Type B pancreatic cell (in vitro differentiated cells): ENCODE measurements at regions not wholly inside any gene's neighbourhood (a gene's known extent, or its start where the extent isn't known, plus 50 kb on each side); places are given as distances from the start of the nearest gene placed in this dataset.

ENCODE experiments used
- DNase-seq: peaks from one replicate; pipeline ENCODE4 v3.0.0; 2021; ENCODE audit warnings: mixed read lengths; ENCODE audit not compliant: unreplicated experiment; ENCODE audit errors: extremely low spot score
- H3K27ac Mint-ChIP-seq: 2 replicates; pipeline ENCODE4 v1.8.0; 2021; ENCODE audit warnings: mild to moderate bottlenecking, mixed read lengths
- H3K27me3 Mint-ChIP-seq: 2 replicates; pipeline ENCODE4 v1.8.0; 2021; ENCODE audit warnings: mixed read lengths
- H3K36me3 Mint-ChIP-seq: 2 replicates; pipeline ENCODE4 v1.8.0; 2021; ENCODE audit warnings: mixed read lengths
- H3K4me1 Mint-ChIP-seq: one replicate; pipeline ENCODE4 v1.8.0; 2021; ENCODE audit warnings: mixed read lengths; ENCODE audit not compliant: unreplicated experiment
- H3K4me3 Mint-ChIP-seq: 2 replicates; pipeline ENCODE4 v1.8.0; 2021; ENCODE audit warnings: mild to moderate bottlenecking, mixed read lengths
- H3K9me3 Mint-ChIP-seq: 2 replicates; pipeline ENCODE4 v1.8.0; 2021; ENCODE audit warnings: mixed read lengths
- TF ChIP-seq, protein P1 (sequence below): fragments of 200-600 bp; sonication (generic); conservative IDR thresholded peaks from 2 replicates; pipeline ENCODE4 v1.5.0; 2021; ENCODE audit warnings: antibody characterized with exemption, mild to moderate bottlenecking

DNA sequence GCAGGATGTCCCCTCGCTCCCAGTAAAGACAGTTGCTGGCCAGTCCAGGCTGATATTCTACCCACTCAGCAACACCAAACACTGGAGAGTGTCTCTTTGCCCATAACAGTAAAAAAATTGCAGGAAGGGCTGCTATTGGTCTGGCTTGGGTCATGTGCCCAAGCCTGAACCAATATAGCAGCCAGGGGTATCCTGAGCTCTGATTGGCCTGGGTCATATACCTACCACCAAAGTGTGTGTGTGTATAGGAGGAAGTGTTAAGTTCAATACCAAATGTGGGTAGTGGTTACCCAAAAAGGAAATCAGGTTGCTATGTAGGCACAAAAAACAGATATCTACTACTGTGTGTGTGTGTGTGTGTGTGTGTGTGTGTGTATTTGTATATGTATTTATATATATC lies 373.2 kb downstream of the BCOR start:
- Mint-ChIP-seq H3K4me3 (no peak overlapping the region), H3K27me3 (peaks cover 3% of the 10 kb centered on the region), H3K4me1 (peaks cover 12% of the 10 kb centered on the region), H3K27ac (no peak overlapping the region), H3K9me3 (no peaks in the 10 kb centered on the region), H3K36me3 (no peaks in the 10 kb centered on the region)
- no peak for DNase-seq
- TF ChIP-seq, protein P1, sequence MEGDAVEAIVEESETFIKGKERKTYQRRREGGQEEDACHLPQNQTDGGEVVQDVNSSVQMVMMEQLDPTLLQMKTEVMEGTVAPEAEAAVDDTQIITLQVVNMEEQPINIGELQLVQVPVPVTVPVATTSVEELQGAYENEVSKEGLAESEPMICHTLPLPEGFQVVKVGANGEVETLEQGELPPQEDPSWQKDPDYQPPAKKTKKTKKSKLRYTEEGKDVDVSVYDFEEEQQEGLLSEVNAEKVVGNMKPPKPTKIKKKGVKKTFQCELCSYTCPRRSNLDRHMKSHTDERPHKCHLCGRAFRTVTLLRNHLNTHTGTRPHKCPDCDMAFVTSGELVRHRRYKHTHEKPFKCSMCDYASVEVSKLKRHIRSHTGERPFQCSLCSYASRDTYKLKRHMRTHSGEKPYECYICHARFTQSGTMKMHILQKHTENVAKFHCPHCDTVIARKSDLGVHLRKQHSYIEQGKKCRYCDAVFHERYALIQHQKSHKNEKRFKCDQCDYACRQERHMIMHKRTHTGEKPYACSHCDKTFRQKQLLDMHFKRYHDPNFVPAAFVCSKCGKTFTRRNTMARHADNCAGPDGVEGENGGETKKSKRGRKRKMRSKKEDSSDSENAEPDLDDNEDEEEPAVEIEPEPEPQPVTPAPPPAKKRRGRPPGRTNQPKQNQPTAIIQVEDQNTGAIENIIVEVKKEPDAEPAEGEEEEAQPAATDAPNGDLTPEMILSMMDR, result no peak

DNA sequence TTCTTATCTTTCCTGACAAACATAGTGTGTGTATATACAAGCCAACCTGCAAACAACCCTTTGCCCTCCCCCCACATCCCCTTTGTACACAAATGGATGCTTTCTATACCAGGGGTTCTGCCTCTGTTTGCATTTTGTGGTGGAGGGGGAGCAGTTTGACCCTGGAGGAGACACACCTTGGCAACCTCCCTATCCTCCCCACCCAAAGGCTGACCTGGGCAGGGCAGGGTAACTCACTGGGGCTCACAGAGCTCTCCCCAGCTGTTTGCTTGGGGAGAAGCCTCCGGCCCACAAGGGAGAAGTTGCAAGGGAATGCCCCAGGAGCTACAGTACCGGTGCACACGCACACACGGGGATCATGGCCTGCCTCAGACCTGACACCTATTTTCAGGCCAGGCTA lies 372.6 kb downstream of the BCOR start:
- H3K4me1 Mint-ChIP-seq, result peaks cover 12% of the 10 kb centered on the region
- no peak for DNase-seq
- TF ChIP-seq, protein P1, result no peak
- peaks cover 3% of the 10 kb centered on the region for H3K27me3 Mint-ChIP-seq
- H3K4me3 Mint-ChIP-seq, result no peak overlapping the region
- H3K9me3 Mint-ChIP-seq, result no peaks in the 10 kb centered on the region
- no peak overlapping the region for H3K27ac Mint-ChIP-seq
- no peaks in the 10 kb centered on the region for H3K36me3 Mint-ChIP-seq

DNA sequence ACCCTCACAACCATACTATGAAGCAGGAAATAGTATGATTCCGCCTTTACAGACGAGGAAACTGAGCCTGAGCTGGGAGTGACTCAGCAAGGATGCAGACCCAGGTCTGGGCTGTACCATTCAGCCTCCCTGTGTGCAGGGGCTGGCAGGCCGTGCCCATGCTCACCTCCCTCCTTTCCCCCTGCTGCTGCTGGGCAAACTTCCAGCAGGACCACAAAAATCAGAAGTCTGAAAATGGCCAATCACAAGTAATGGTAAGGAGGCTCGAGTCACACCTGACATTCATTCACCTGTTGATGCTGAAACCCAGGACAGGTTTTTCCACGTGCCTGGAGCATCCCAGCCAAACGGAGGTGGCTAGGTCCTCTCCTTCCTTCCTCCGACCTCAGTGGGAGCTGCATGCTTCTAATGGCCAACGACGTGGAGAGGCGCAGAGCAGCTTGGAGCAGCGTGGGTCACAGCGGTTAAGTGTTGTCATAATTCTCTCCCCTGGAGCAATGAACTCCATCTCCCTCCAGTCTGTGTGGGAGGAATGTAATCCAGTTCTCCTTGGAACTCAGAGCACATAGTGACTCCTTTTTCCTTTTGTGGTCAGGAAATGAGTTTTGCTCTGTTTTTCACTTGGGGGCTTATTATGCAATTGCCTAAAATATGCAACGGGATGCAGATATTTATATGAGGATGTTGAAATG lies 371.7 kb downstream of the BCOR start:
- Mint-ChIP-seq H3K9me3 (no peaks in the 10 kb centered on the region), H3K4me1 (peaks cover 18% of the 10 kb centered on the region), H3K4me3 (no peak overlapping the region), H3K36me3 (no peaks in the 10 kb centered on the region), H3K27ac (no peak overlapping the region), H3K27me3 (peaks cover 3% of the 10 kb centered on the region)
- DNase-seq, result no peak
- TF ChIP-seq, protein P1, result no peak

DNA sequence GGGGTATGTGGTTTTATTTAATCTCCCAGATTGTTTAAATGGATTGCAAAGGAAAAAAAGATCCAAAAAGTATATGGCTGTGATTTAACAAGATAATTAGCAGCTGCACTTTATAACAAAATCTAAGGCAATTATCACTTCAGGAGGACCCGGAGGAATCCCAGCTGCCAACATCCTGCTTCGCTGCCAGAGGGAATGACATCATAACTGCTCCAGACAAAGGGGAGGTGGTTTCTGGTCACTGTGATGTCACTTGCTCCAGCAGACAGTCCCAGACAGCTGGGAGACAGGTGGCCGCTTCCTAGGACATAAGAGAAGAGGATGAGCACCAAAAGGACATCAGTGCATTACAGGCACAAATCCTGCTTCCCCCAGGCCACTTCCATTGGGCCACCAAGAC lies 371.0 kb downstream of the BCOR start:
- DNase-seq, result no peak
- TF ChIP-seq, protein P1, result no peak
- Mint-ChIP-seq H3K27ac (no peak overlapping the region), H3K36me3 (no peaks in the 10 kb centered on the region), H3K4me3 (no peak overlapping the region), H3K9me3 (no peaks in the 10 kb centered on the region), H3K27me3 (peaks cover 3% of the 10 kb centered on the region), H3K4me1 (peaks cover 25% of the 10 kb centered on the region)

DNA sequence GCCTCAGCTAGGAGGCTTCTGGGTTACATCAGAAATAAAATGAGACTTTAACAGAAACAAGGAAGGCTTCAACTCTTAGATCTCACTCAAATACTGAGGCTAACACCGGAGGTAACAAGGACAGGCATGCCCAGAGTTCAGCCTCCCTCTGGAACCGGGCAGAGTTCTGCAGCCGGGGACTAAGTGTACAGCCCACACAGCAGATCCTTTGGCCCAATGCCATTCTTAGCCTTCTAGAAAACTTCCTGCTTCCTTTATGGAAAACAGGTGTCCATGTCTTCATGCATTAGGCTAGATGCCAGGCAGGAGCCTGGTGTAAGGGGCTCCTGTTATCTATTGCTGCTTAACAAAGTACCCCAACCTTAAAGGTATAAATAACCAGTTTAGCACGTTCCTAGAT lies 369.7 kb downstream of the BCOR start:
- Mint-ChIP-seq H3K9me3 (no peaks in the 10 kb centered on the region), H3K27ac (no peak overlapping the region), H3K36me3 (no peaks in the 10 kb centered on the region), H3K4me3 (no peak overlapping the region), H3K4me1 (peaks cover 31% of the 10 kb centered on the region), H3K27me3 (peaks cover 3% of the 10 kb centered on the region)
- DNase-seq, result no peak
- TF ChIP-seq, protein P1, result no peak
